NCI-H2081 treated with DMSO at 0.1 percent for 48 hours (cell line): ENCODE measurements at regions not wholly inside any gene's neighbourhood (a gene's known extent, or its start where the extent isn't known, plus 50 kb on each side); places are given as distances from the start of the nearest gene placed in this dataset.
"Not testable (repeated sequence)": the region's sequence is repeated elsewhere in the genome, so short reads cannot be mapped to it uniquely, and the experiment has no call there.

Experiments used
- DNase-seq: peaks from one replicate; lab custom pipeline; 2025; lab: John Stamatoyannopoulos, UW

DNA sequence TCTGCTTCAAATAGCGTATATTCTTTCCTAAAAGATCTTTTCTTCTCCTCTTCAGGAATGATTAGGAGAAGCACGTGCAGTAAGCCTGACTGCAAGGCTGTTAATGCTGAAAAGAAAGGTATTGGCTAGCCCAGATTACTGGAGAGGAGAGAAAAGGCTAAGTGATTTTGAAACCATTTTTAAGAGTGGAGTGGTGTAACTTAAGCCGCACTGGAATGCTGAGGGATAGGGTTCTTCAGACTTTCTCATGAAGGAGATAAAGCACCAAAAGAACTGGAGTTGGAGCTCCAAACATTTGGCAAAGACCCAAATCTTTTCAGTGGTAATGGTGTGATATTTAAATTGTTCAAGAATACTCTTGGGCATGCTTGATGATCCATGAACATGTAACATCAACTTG, 388.3 kb downstream of the COG6 start:
- no peak for DNase-seq

DNA sequence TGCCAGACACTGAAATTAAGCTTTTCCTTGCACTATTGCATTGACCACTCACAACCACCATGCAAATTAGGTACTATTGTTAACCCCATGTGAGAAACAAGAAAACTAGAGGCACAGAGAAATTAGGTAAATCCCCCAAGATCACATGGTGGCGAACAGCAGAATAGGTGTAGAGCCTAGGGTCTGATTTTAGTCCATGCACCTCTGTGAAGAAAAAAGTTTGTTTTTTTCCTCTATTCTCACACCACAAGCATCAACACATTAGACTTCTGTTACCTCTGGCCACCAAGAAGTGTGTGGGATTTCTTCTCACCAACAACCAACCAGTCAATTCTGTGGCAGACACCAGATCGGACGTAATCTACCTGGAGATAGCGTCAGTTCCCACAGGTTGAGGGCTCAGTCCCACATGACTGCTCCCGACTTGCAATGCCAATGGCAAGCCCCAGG, 391.9 kb downstream of the COG6 start:
- DNase-seq = no peak

DNA sequence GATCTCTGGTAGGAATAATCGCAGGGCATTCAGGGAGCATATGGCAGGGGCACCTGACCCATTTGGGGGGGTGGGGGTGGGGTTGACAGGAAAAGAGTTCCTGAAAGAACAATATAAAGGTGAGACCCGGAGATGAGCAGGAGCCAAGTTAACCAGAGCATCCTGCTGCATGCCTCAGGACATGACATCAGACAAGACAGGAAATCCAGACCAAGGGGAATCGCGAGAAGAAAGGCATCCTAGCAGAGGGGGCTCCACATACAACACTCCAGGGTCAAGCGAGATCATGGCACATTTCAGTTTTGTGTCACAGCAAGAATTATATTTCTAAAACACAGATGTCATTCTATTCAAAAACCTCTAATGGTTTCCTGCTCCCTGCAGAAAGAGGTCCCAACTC, 393.1 kb downstream of the COG6 start:
- no peak for DNase-seq

DNA sequence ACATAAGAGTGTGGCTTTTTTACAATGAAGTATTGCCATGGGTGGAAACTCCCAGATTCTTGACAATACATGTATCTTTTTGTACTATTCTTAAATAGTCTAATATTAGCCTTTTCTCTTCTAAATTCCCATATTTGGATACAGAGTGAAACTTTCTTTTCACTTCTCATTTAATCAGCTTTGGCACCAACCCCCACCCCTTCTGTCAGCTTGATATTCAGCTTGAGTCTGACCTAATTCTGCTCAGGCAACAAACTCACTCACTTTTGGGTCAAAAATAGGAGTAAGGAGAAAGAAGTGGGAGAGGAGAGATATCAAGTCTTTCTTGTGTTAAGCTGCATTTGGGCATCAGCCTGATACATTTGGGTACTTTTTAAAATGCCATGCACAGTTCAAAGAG, 397.5 kb downstream of the COG6 start:
- no peak for DNase-seq

DNA sequence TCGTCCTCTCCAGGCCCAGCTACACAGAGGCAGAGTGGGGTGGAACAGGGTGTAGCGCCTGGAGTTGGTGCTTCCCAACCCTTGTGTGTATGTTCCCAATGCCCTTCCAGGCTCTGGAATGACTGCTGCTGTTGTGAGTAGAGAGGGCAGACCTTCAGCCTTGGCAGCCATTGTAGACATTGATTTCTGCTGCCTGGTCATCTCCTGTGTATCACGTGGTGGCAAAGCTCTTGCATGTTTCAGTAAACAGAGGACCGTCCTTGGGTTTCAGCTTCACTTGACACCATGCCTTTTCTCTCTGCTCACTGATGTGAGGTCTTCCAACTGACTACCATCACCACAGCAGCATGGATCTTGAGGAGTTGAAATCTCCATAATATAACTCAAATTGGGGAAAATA, 397.9 kb downstream of the COG6 start:
- no peak for DNase-seq

DNA sequence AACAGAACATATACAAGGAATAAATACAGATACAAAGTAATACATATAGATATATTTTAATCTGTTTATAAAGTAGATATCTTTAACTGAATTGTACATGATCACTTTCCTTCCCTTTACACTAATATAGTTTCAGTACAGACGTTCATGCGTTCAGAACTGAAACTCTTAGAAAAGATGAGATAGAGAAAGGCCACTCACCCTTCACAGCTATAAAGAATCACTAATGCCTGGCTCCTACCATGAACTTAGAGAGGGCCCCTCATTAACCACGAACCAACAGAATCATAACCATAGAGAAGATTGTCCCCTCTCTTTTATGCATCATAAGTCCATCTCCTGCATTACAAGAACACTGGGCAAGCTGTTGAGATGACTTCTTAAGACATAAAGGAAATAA, 399.0 kb downstream of the COG6 start:
- not testable (repeated sequence) for DNase-seq

DNA sequence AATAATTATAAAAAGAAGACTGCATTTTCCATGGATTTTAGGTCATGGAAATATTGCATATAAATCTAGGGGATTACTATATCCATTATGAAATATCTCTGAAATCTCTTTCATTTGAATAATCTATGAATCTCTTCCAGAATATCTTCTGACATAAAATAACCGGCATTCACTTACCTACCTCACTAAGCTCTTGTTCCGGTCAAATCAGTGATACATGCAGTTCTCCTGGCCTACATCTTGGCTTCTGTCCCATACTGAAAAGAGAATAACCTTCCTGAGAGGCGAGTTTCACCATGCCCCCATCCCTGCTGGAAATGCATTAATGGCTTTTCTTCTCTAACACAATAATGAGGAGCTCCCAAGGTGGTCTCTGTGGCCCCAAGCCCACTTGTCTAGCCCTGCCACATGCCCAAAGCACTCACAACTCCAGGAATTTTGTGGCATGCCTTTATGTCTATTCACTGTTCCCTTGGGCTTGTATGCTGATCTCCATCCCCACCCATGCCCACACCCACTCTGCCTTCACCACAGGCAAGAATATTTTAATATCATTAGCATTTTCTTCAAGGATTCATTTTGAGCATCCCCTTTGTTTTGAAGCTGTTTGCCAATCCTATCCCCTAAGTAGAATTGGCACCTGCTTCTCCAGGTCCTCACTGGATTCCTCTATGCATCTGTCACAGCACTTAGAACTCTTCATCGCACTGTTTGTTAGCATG, 401.6 kb downstream of the COG6 start:
- no peak for DNase-seq

DNA sequence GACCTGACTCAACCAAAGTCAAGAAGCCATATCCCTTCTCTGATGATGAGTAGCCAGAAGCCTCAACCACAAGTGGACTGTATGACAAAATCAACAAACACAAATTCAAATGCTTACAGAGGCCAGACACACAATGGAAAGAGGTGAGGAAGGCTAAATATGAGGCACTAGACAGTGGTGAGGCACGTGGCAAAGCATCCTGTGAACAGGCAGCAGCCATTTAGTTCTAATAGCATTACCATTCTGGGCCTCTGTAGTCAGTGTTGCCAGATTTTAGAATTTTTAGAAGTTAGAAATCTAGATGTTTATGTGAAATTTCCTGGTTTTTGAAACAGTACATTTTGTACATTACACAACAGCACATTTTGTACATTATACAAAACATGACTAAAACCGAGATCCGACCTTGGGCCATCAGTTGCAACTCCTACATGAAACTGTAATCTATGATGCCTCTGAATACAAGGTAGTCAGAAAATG, 403.3 kb downstream of the COG6 start:
- DNase-seq = no peak

DNA sequence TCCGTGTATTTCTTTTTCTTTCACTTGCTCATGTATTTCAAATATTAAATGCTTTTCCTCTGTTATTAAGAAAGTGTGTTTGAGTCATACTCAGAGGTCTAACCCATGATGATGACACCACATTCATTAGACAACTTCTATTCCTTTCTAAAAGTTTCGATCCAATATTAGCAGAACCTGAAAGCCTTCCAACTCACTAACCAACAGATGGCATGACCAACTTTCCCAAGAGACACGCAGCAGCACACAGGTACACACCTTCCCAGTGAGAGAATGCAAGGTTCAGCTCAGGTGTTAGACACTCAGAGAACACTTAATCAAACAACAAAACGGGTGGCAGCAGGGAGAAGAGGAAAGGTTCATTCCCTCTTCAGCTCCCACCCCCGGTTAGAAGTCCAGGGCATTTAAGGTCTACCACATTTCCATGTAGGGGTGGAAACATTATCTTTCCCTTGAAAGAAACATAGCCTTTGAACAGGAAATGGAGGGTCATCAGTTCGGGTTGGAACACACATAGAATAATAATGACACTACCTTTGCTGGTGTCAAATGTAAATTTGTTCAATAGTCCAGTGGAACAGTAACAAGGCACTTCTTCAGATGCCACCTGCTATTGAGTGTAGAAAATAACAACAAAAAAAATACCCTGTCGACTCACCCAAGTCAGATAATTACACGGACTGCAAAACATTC, 404.2 kb downstream of the COG6 start:
- DNase-seq = no peak

DNA sequence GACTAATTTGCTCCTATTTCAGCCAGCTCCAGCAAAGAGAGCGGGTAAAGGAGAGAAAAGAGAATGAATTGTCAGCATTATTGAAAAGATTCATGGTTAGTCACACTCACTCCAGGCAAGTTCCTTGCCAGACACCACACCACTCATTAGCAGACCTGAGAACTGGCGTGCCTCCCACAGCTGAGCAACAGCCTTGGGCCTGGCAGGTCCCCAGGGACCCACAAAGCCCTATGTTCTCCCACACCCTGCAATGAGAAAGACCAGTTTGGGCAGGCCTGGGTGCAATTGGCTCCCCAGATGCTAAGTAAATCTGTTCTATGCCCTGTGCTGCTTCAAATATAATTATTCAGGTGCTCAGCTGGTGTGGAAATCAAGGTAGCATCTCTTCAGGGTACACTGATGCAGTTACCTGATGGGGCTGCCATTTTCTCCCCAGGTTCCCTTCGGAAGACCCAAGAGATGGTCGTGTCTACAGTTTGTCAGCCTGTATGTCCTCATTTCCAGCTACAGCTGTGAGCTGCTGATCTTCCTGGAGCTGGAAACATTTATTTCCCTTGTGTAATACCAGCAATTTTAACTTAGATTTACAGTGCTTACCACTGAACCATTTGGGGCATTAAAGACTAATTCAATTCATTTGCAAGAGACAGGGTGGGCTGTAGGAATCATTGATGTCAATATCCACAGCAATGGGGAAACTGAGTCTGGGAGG, 405.0 kb downstream of the COG6 start:
- no peak for DNase-seq

DNA sequence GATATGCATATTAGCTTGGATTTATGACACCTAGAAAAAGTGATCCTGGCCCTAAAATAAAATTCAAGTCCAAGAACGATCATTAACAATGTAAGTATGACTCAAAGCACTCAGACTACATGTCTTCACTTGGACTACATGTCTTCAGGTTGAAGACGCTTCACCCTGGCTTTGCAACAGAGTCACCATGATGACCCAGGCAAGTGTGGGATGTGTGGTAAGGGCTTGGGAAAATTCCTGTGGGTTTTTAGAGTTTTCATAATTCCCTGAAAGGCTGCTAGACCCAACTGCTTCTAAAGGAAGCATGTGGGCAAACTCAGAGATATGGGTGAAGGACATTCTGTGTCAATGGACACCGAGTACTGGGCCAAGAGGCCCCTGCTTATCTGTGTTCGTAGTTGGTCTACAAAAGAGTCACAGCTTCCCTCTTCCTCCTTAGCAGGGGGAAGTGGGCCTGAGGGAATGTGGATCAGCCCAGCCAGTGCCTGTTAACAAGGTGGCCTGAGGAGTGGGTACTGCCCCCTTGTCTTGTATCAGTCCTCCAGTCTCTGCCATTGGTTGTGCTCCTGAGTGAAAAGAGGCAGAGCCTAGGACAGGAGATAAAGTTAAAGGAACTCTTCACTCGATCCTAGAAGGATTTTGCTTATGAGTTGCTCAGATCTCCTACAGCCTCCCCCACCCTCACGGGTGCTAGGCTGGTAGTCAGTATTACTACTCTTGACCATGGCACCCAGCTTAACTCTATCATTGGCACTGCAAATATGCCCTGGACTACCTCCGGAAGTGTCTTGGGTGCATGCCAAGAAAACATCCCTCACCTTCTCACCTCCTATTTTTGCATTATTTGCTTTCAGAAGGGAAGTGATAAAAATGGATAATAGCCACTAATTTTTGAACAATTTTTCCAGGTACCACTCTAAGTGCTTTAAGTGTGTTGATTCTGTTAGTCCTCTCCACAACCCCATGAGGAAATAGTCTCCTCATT, 406.3 kb downstream of the COG6 start:
- no peak for DNase-seq

DNA sequence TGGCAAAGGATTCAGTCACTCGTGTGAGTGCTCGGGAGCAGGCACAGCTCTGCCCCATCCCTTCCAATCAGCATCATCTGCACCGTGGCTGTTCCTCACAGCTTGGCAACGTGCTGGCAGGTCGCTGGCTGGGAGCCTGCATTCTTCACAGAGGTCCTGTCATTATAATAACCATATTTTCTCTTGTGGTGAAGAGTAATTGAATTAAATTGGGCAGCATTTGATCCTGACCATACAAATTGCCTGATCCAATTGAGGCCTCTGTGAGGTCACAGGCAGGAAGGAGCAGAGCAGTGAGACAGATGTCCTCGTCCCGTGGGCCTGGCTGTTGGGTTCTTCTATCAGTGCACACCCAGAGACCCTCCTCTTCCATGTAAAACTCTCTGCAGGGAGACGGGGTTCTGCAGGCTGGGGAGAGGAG, 407.8 kb downstream of the COG6 start:
- DNase-seq = no peak

DNA sequence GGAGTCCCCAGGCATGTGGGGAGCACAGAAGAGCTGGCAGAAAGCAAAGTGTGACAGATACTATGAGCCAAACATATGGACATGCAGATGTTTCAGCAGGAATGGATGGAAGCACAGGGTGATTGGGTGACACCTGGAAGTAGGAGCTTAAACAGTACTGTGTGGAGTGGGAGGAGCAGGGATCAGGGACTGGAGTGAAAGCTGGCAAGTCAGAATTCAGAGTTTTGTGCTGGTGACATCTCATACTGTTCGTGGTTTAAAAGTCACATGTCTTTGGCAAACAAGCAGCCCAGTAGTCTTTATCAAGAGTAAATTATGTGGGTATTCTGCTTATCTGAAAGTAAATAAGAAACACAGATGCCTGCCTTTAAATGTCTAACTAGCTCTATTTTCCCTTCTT, 408.2 kb downstream of the COG6 start:
- DNase-seq = no peak

DNA sequence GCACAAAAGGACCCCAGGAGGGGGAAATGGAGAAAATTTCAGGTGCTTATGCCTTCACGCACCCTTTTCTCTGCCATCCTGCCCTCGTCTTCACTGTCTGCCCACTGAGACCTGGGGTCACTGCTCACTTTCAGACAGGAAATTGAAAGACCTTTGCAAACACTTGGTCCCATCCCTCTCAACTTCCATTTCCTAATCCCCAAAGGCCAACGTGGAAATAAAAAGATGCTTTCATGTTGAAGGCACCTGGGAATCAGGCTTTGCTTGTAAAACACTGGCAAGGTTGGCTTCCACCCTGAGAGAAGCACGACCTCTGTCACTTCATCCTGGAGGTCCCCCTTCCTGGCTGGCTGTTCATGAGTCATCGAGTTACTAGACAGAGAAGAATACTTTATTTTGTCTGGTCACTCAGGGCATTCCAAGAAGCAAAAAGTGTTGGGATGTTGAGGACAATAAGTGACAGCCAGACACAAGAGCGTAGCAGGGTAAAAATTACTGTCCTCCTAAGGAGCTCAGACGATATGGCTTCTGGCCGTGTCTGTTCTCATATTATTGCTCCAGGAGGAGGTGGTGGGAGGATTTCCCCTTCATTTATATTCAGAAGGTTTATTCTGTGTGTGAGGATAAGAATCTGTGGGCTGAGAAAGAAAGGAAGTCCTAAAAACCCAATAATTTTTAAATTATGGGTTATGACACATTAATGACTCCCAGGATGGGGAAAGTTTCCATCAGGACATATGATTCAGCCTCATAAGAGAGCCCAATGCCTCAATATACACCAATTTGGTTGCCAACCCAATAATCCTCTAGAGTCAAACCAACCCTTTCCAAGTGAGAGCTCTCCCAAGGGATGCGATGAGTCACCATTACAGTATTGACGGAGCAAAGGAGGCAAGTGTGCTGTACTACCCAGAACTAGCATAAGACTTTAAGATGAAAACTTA, 409.0 kb downstream of the COG6 start:
- DNase-seq = no peak

DNA sequence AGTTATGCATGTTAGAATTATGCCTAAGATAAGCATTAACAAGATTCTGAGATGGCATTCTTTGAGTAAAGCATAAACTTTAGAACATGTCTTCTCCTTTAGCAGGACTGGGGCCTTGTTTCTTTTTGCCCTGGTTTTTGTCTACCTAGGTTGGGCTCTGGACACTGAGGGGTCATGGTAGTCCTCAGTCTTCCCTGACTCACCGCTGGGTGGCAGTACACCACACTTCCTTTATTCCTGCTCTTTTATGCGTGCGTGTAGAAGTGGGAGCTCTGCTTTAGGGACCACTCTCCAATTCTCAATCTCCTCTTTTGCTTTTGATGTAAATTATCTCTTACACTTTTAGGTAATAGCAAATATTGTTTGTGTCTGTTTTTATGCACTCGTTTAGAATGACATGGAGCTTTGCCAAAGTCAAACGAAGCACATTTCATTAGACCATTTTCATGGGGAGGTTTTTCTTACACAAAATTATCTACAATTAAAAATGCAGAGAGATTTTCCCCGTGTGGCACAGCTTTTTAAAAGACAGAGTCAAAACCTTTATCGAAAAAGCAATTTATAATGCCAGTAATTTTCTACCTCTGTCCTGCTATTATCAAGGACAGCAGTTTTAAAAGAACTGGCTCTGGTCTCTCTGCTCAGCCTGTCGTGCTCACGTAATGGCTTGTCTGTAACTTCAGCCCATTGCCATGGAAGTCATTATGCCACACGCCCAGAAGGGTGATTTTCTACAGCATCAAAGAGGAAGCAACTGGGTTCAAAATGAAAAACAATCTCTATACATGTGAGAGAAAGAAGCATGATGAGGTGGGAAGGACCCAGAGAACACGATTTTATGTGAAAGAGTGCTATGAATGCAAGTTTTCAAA, 413.9 kb downstream of the COG6 start:
- no peak for DNase-seq

DNA sequence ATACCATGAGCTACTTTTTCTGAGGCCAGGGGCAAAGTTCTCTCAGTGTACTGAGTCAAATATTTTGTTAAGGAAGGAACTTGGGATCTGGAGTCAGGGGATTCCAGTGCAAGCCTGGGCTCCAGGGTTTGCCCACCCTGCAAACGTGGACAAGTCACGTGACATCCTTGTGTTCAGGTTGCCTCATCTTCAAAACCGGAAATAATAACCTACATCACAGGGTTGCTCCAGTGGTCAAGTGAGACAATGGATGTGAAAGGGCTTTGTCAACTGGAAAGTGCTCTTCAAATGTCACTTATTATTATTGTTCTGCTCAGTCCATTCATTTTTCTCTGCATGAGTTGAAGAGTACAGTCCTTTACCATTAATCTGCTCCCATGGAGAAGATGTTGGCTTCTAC, 414.9 kb downstream of the COG6 start:
- no peak for DNase-seq

DNA sequence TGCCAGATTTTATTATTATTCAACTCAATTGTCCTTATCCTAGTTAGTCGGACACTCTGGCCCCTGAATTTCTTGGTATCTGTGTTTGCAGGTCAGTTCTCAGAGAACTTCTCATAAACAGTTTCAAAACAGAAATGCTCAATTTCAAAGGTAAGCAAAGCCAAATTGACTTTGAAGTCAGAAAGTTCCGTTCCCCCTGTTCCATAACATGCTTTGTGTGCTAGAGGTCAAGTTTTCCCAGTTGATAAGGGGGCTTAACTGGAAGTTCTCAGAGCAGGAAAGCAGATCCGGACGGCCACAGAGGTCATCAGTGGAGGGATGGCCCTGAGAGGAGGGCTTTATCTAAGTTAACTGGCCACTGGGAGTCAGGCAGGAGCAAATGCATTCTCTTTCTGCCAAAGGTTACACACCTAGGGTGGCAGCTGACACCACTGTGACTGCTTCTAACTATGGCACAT, 417.2 kb downstream of the COG6 start:
- no peak for DNase-seq

DNA sequence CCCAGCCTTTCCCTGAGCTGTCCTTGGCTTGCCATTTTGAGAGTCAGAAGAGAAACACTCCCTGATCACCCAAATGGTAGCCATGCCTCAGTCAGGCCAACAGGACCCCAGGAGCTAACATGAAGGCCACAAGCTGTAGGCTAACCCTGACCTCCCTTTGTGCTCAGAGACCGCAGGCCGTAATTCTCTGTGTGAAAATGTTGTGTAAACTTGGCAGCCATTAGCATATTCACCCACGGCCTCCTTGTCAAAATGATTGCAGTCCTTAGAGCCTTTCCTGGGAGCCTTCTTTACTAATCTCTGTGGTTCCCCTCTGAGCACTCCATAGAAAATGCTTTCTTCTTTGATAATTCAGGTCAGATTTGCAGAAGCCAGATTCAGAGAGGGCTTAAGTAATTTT, 418.9 kb downstream of the COG6 start:
- no peak for DNase-seq

DNA sequence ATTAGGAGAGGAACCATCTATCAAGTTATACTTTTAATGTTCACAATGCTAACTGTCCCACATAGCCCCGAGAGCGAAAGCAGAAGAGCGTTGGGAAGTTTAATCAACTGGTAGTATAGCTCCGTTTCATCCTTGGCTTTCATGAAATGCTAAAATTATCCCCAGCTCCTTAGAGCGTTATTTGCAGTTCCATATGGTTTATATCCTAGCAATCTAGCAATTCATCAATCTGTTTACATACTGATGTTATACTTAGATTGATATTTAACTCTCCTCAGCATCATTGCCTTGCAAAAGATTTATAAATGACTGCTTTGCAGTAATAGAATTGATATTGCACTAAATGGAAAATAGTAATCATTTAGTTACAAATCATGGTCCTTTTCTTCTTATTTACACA, 419.8 kb downstream of the COG6 start:
- no peak for DNase-seq
